ENCODE measurements at regions not wholly inside any gene's neighbourhood (a gene's known extent, or its start where the extent isn't known, plus 50 kb on each side); places are given as distances from the start of the nearest gene placed in this dataset.

- DNase-seq: no peak
Observed at GRCh38 chr4:34010751-34011519, 2233.4 kb downstream of the ARAP2 start.

GRCh38 chr4:34035225-34035624 is 2209.1 kb downstream of the ARAP2 start:
- DNase-seq: no peak

GRCh38 chr4:34037280-34037679 is 2207.0 kb downstream of the ARAP2 start:
- DNase-seq: no peak

- DNase-seq: no peak
Observed at GRCh38 chr4:34039766-34040165, 2204.5 kb downstream of the ARAP2 start.

- no peak for DNase-seq
Observed at GRCh38 chr4:34043131-34043530, 2201.2 kb downstream of the ARAP2 start.

- DNase-seq: no peak
Observed at GRCh38 chr4:34046580-34046979, 2197.7 kb downstream of the ARAP2 start.

GRCh38 chr4:34047363-34047762 is 2197.0 kb downstream of the ARAP2 start:
- DNase-seq: no peak

- DNase-seq: no peak
Observed at GRCh38 chr4:34066126-34066525, 2178.2 kb downstream of the ARAP2 start.

GRCh38 chr4:34091451-34091850 is 2152.9 kb downstream of the ARAP2 start:
- DNase-seq: no peak

GRCh38 chr4:34094114-34094513 is 2150.2 kb downstream of the ARAP2 start:
- no peak for DNase-seq

- DNase-seq: no peak
Observed at GRCh38 chr4:34105311-34105710, 2139.0 kb downstream of the ARAP2 start.

GRCh38 chr4:34108391-34108790 is 2135.9 kb downstream of the ARAP2 start:
- no peak for DNase-seq

GRCh38 chr4:34112573-34112972 is 2131.7 kb downstream of the ARAP2 start:
- DNase-seq: no peak

- no peak for DNase-seq
Observed at GRCh38 chr4:34138385-34138784, 2105.9 kb downstream of the ARAP2 start.

GRCh38 chr4:34139346-34139745 is 2105.0 kb downstream of the ARAP2 start:
- no peak for DNase-seq

- DNase-seq: no peak
Observed at GRCh38 chr4:34148322-34148908, 2095.9 kb downstream of the ARAP2 start.

GRCh38 chr4:34157547-34157946 is 2086.8 kb downstream of the ARAP2 start:
- DNase-seq: no peak

GRCh38 chr4:34158878-34159277 is 2085.4 kb downstream of the ARAP2 start:
- no peak for DNase-seq

- no peak for DNase-seq
Observed at GRCh38 chr4:34170946-34171345, 2073.4 kb downstream of the ARAP2 start.

- DNase-seq: no peak
Observed at GRCh38 chr4:34176609-34177008, 2067.7 kb downstream of the ARAP2 start.

- DNase-seq: no peak
Observed at GRCh38 chr4:34178476-34178875, 2065.8 kb downstream of the ARAP2 start.

GRCh38 chr4:34181311-34181841 is 2062.9 kb downstream of the ARAP2 start:
- DNase-seq: no peak

GRCh38 chr4:34181891-34182290 is 2062.4 kb downstream of the ARAP2 start:
- no peak for DNase-seq

- DNase-seq: no peak
Observed at GRCh38 chr4:34182306-34182705, 2062.0 kb downstream of the ARAP2 start.

- no peak for DNase-seq
Observed at GRCh38 chr4:34183926-34184325, 2060.4 kb downstream of the ARAP2 start.

All from NCI-H446 treated with DMSO at 0.1 percent for 48 hours (cell line).